ENCODE measurements at regions not wholly inside any gene's neighbourhood (a gene's known extent, or its start where the extent isn't known, plus 50 kb on each side); places are given as distances from the start of the nearest gene placed in this dataset.
"Not testable (repeated sequence)": the region's sequence is repeated elsewhere in the genome, so short reads cannot be mapped to it uniquely, and the experiment has no call there.

DNA sequence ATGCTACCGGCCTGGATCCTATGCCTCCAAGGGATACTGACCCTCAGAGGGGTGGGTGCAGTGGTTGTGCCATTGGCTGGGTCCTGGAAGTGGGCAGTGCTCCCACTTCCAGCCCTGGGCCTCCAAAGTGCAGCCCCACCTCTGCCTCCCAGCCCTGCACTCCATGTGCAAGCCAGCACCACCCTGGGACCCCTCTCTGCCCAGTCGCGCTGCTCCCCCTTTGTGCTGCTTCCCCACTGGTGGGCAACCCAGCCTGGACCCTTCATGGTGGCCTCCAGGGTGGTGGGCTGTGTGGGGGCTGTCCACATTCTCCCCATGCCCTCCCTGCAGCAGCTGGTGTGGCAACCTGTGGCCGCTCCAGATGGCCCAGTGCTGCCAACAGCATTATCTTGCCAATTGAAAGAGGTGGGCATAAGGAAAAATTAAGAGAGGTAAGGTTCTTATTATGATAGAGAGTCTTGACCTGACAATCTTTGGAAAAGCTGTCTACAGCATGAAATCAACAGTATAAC lies 309.7 kb downstream of the GUCY2F start:
- no peaks in the 10 kb centered on the region for H3K9me3 ChIP-seq (ENCODE audit: control insufficient read depth, insufficient read depth, low read depth, low read length)
- no peak overlapping the region for H3K4me2 ChIP-seq (ENCODE audit: extremely low read depth, insufficient read depth, low read length)
- no peak overlapping the region for H2AFZ ChIP-seq (ENCODE audit: low read length)
- H3K27ac ChIP-seq (ENCODE audit: insufficient read depth, low read length): no peak overlapping the region
- no peaks in the 10 kb centered on the region for H4K20me1 ChIP-seq (ENCODE audit: control insufficient read depth, extremely low read depth, insufficient read depth, low read length)
- TF ChIP-seq CTCF (conservative IDR thresholded peaks at IDR 0.05 in 1 of 2, IDR thresholded peaks at IDR 0.05 in 1 of 2; ENCODE audit: low read depth in 1 of 2, low read length in 2 of 2) (no peak), EZH2 (IDR thresholded peaks at IDR 0.05; ENCODE audit: low read length, missing control alignments) (no peak)
- no peak for DNase-seq (ENCODE audit: low read depth in 2 of 2)
- H3K4me3 ChIP-seq (replicated peaks in 1 of 4; ENCODE audit: control extremely low read depth in 1 of 4, insufficient read depth in 1 of 4, low read depth in 3 of 4, low read length in 4 of 4): no peak overlapping the region
- no peaks in the 10 kb centered on the region for H3K27me3 ChIP-seq (ENCODE audit: control insufficient read depth, insufficient read depth, low read length)
- no peaks in the 10 kb centered on the region for H3K36me3 ChIP-seq (ENCODE audit: control insufficient read depth, insufficient read depth, low read length)
- H3K4me1 ChIP-seq (ENCODE audit: control insufficient read depth, extremely low read depth, insufficient read depth, low read length): no peaks in the 10 kb centered on the region
- H3K79me2 ChIP-seq (ENCODE audit: control insufficient read depth, insufficient read depth, low read length): no peaks in the 10 kb centered on the region
- no peak overlapping the region for H3K9ac ChIP-seq (ENCODE audit: insufficient read depth, low read length)

DNA sequence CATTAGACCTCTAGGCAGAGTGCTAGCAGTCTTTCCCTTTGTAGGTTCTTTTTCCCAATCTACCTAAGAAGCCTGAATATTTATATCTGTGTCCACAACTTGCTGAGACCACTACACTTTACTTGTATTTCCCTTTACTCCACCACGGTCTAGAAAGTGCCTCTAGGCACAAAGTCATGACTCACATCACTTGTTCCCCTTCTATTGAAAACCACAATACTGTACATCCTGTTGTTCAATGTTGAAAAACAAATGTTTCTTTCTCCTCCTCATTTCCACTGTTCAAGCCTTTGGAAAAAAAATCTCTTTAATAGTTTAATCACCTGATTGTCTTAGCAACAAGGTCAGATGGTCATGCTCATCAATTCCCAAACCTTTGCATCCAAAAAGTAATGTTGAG lies 326.7 kb downstream of the GUCY2F start:
- Histone ChIP-seq H3K27me3 (ENCODE audit: control insufficient read depth, insufficient read depth, low read length) (no peaks in the 10 kb centered on the region), H3K79me2 (ENCODE audit: control insufficient read depth, insufficient read depth, low read length) (no peaks in the 10 kb centered on the region), H3K9ac (ENCODE audit: insufficient read depth, low read length) (no peak overlapping the region), H3K27ac (ENCODE audit: insufficient read depth, low read length) (no peak overlapping the region), H3K9me3 (ENCODE audit: control insufficient read depth, insufficient read depth, low read depth, low read length) (no peaks in the 10 kb centered on the region), H3K4me2 (ENCODE audit: extremely low read depth, insufficient read depth, low read length) (no peak overlapping the region), H3K36me3 (ENCODE audit: control insufficient read depth, insufficient read depth, low read length) (no peaks in the 10 kb centered on the region), H2AFZ (ENCODE audit: low read length) (no peak overlapping the region), H3K4me1 (ENCODE audit: control insufficient read depth, extremely low read depth, insufficient read depth, low read length) (no peaks in the 10 kb centered on the region), H4K20me1 (ENCODE audit: control insufficient read depth, extremely low read depth, insufficient read depth, low read length) (no peaks in the 10 kb centered on the region), H3K4me3 (replicated peaks in 1 of 4; ENCODE audit: control extremely low read depth in 1 of 4, insufficient read depth in 1 of 4, low read depth in 3 of 4, low read length in 4 of 4) (no peak overlapping the region)
- no peak for DNase-seq (ENCODE audit: low read depth in 2 of 2)
- no peak for TF ChIP-seq CTCF (conservative IDR thresholded peaks at IDR 0.05 in 1 of 2, IDR thresholded peaks at IDR 0.05 in 1 of 2; ENCODE audit: low read depth in 1 of 2, low read length in 2 of 2)
- TF ChIP-seq EZH2 (IDR thresholded peaks at IDR 0.05; ENCODE audit: low read length, missing control alignments): no peak

DNA sequence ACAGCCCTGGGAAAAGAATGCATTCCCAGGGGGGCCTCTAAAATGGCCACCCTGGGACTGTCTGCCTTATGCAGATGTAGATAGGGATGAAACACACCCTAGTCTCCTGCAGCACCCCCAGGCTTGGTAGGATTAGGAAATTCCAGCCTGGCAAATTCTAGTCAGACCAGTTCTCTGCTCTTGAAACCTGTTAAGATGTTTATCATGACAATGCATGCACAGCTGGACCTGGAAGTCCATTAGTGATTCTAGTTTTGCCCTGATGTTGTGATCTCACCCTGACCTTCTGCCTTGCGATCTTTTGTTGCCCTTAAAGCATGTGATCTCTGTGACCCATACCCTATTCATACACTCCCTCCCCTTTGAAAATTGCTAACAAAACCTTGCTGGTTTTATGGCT lies 337.7 kb downstream of the GUCY2F start:
- H2AFZ ChIP-seq (ENCODE audit: low read length); H3K4me2 ChIP-seq (ENCODE audit: extremely low read depth, insufficient read depth, low read length); H3K79me2 ChIP-seq (ENCODE audit: control insufficient read depth, insufficient read depth, low read length); H3K27ac ChIP-seq (ENCODE audit: insufficient read depth, low read length); DNase-seq (ENCODE audit: low read depth in 2 of 2); H3K4me1 ChIP-seq (ENCODE audit: control insufficient read depth, extremely low read depth, insufficient read depth, low read length); H3K9ac ChIP-seq (ENCODE audit: insufficient read depth, low read length); H4K20me1 ChIP-seq (ENCODE audit: control insufficient read depth, extremely low read depth, insufficient read depth, low read length); H3K27me3 ChIP-seq (ENCODE audit: control insufficient read depth, insufficient read depth, low read length); H3K4me3 ChIP-seq (replicated peaks in 1 of 4; ENCODE audit: control extremely low read depth in 1 of 4, insufficient read depth in 1 of 4, low read depth in 3 of 4, low read length in 4 of 4); H3K9me3 ChIP-seq (ENCODE audit: control insufficient read depth, insufficient read depth, low read depth, low read length); H3K36me3 ChIP-seq (ENCODE audit: control insufficient read depth, insufficient read depth, low read length): not testable (repeated sequence)
